ENCODE measurements at regions not wholly inside any gene's neighbourhood (a gene's known extent, or its start where the extent isn't known, plus 50 kb on each side); places are given as distances from the start of the nearest gene placed in this dataset.

GRCh38 chr1:2916706-2917105 is 104.6 kb upstream of the ACTRT2 start:
- no peak for DNase-seq (ENCODE audit: low spot score)

DNA sequence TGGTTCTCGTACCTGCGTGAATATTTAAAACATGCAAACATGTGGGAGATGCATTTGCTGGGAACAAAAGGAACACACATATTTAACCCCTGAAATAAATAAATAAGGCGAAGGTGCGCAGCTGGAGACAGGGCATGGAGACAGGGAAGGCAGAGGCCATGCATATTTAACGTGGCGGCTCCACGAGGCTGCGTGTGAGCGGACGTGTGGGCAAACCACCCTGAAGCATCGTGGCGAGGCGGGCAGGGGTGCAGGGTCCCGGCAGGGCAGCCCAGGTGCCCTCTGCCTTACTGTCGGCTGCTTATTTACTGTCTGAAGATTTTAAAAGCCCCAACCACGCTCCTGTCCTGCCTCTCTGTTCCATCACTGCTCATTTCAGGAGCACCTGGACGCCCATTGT is 104.0 kb upstream of the ACTRT2 start:
- DNase-seq (ENCODE audit: low spot score) = no peak

GRCh38 chr1:2918441-2918840 is 102.8 kb upstream of the ACTRT2 start:
- DNase-seq (ENCODE audit: low spot score) = no peak

DNA sequence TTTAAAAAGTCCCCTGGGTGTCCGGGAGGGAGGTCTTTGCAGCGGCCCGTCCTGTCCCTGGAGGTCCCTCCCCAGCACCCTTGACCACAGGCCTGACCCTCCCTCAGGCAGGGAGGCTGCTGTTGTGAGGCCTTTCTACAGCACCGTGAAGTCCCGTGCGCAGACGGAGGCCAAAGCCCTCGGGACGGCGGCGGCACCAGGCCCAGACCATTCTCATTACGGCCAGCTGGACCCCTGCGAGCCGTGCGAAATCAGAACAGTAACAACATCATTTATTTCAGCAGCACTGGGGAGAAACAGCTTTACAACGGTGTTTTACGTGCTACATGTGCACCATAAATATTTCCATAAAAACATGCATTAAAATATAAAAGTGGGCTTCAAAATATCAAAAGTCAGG is 101.4 kb upstream of the ACTRT2 start:
- DNase-seq (ENCODE audit: low spot score) = no peak

DNA sequence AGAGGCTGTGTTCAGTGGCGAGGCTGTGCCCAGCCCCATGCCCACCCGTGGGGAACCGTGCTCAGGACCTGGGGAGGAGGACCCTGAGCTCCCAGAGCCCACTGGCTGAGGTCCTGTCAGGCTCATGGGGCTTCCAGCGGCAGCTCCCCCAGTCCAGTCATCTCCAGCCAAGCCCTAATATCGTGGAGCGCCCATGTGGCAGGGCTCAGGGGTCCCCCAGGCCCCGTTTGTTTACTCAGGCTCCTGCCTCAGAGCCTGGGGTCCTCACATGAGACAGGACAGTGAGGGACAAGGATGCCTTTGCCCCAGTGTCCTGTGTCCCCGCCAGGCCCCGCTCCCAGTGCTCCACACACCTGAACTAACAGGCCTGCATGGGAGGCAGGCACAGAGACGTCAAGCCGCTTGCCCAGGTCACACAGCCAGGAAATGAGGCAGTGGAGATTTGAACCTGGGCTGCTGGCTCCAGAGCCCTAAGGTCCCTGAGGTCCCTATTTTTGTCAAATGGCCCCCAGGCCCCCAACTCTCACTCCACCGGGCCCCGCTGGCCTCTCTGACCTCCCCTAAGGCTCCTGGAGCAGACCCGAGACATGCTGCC is 100.7 kb upstream of the ACTRT2 start:
- no peak for DNase-seq (ENCODE audit: low spot score)

- DNase-seq (ENCODE audit: low spot score) = no peak
Measured at GRCh38 chr1:2921970-2922686, 99.1 kb upstream of the ACTRT2 start.

- no peak for DNase-seq (ENCODE audit: low spot score)
Measured at GRCh38 chr1:2923351-2923750, 97.9 kb upstream of the ACTRT2 start.

- DNase-seq (ENCODE audit: low spot score) = no peak
Measured at GRCh38 chr1:2925291-2925690, 96.0 kb upstream of the ACTRT2 start.

DNA sequence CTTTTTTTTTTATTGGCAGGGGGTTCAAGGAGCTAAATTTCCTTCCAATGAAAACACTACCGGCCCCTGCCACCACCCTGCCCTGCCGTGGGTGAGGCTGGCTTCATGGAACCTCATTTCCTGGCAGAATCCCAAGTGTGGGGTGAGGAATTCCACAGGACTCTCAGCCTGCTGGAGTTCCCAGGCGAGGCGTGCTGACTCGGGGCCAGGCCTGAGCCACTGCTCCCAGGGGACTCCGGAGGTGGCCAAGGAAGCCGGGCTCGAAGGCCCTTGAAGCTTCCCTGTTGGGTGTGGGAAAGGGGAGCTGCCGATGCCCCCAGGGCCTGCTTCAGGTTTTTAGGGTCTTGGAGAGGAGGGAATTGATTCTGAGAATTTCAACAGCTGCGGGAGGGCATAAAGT is 95.3 kb upstream of the ACTRT2 start:
- DNase-seq (ENCODE audit: low spot score) = no peak

DNA sequence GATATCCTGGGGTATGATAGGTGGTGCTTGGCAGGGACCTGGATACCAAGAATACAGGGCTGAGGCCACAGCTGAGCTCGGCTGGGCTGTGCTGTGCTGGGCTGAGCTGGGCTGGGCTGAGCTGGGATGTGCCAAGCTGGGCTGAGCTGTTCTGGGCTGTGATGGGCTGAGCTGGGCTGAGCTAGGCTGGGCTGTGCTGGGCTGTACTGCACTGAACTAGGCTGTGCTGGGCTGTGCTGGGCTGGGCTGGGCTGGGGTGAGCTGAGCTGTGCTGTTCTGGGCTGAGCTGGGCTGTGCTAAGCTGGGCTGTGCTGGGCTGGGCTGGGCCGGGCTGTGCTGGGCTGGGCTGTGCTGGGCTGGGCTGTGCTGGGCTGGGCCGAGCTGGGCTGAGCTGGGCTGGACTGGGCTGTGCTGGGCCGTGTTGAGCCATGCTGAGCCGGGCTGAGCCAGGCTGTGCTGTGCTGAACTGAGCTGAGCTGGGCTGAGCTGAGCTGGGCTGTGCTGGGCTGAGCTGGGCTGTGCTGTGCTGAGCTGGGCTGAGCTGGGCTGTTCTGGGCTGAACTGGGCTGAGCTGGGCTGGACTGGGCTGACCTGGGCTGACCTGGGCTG is 94.7 kb upstream of the ACTRT2 start:
- DNase-seq (ENCODE audit: low spot score) = no peak

- no peak for DNase-seq (ENCODE audit: low spot score)
Measured at GRCh38 chr1:2927393-2928360, 93.6 kb upstream of the ACTRT2 start.

DNA sequence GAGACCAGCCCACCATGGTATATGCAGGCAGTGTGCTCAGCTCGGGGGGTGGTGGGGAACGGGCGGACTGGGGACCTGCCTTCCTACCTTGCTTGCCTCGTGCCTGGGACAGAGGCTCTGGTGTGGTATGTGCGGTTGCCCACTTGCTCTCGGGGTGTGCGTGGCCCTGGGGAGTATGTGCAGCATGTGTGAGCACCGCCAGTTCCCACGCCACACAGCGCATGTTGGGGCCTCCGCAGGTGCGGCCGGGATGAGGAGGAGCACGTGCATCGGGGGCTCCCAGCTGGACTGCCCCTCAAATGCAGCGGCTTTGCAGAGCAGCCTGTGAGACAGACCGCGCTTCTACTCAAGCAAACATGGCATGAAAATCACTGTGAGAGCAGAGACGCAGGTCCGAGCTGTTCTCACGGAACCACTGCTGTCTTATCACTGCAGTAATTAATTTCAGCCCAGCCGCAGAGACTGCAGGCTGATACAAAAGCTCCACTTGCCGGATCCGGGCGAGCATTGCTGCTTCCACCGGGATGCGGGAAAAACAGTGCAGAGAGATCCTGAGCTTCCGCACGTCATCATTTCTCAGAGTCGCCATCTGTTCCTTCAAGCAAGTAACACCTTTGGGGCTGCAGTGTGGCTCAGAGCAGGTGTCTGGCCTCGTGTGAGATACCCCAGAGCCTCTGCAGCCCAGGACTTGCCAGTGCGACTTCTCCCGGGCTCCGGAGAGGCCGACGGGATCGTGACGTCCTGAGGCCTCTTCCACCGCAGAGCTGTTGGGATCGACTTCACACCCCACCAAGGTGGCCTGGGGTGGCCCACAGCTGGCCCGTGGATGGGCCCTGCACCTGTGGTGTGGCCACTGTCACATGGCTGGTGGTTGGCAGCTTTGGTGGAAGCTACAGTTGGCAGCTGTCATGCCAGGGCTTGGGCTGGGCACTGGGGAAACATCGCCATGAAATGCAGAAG is 92.6 kb upstream of the ACTRT2 start:
- no peak for DNase-seq (ENCODE audit: low spot score)

DNA sequence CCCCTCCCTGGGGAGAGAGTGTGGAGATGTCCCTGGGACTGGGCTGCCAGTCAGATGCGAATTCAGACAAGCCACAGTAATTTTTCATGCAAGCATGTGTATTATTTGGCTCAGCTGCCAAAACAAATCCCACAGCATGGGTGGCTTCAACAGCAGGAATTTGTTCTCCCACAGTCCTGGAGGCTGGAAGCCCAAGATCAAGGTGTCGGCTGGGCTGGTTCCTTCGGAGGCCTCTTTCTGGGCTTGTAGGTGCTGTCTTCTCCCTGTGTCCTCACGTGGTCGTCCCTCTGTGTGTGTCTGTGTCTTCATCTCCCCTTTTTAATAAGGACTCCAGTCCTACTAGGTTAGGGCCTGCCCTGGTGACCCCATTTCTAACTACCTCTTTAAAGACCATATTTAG is 91.9 kb upstream of the ACTRT2 start:
- no peak for DNase-seq (ENCODE audit: low spot score)

- no peak for DNase-seq (ENCODE audit: low spot score)
Measured at GRCh38 chr1:2930016-2930815, 91.1 kb upstream of the ACTRT2 start.

- DNase-seq (ENCODE audit: low spot score) = no peak
Measured at GRCh38 chr1:2930913-2931723, 90.1 kb upstream of the ACTRT2 start.

DNA sequence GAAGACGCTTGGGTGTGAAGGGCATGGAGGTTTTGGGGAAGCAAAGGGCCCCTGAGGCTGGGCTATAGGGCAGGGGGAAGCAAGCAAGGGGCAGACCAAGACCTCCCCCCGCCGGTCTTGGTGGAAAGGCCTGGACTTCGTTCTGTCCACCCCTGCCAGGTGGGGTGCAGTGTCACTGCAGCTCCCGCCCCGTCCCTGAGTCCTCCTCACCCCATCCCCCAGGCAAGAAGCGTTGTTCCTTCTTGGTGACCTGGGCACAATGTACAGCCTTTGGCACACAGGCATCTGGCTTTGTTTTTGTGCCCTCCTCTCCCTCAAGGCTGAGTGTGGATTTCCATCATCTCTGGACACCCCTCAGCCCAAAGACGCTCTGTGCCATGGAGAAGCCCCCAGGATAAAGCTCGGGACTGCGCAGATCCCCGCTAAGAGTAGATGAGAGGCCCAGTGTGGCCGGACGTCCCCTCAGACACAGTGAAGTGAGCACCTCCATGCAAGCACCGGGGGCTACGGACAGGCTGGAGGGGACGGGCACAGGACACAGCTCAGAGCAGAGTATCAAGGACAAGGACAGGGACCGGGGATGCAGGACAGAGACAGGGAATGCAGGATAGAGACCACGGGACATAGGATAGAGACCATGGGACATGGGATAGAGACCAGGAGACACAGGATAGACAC is 89.4 kb upstream of the ACTRT2 start:
- DNase-seq (ENCODE audit: low spot score) = no peak

- no peak for DNase-seq (ENCODE audit: low spot score)
Measured at GRCh38 chr1:2932671-2933350, 88.5 kb upstream of the ACTRT2 start.

DNA sequence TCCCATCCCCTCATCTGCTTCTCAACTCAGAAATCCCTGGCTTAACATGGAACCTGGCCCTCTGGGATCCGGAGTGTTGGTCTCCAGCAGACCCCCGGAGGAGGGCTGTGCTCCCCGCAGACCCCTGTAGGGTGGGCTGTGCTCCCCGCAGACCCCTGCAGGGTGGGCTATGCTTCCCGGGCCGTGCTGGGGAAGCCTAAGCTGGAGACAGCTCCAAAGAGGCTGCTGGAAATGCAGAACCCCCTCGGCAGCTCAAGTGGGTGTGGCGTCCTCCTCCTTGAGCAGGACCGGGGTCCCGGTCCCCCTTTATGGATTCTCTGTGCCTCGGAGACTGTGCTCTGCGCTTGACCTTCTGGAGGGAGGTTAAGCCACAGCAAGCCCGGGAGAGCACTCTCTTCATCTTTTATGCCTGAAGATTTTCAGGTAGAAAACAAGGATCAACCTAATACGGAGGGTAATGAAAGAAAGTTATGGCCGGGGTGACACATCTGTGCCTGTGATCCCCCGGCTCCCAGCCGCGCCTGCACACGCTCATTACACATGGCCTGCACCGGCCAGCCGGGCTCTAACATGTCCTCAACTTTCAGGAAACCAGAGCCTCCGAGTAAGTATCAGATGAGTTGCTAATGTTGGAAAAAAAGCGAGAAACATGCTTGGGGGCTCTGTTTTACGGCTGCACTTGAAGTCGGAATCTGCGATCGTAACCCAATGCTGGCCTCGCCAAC is 87.7 kb upstream of the ACTRT2 start:
- no peak for DNase-seq (ENCODE audit: low spot score)
